GM12891 (cell line): ENCODE measurements at regions not wholly inside any gene's neighbourhood (a gene's known extent, or its start where the extent isn't known, plus 50 kb on each side); places are given as distances from the start of the nearest gene placed in this dataset.

ENCODE experiments used
- DNase-seq: peaks from one replicate; pipeline ENCODE4 v3.0.0; 2011; ENCODE audit warnings: low spot score; ENCODE audit not compliant: insufficient read length
- FAIRE-seq: peaks from 2 replicates; lab custom pipeline; 2011; peaks lifted over from hg19 to GRCh38; lab: Jason Lieb, UNC
- PAX5 ChIP-seq: IDR thresholded peaks from 2 replicates; pipeline ENCODE4 v1.6.1; 2011; ENCODE audit warnings: low read length, moderate library complexity, mild to moderate bottlenecking; ENCODE audit not compliant: insufficient read depth, severe bottlenecking
- POLR2A ChIP-seq: IDR thresholded peaks from 2 replicates; pipeline ENCODE4 v1.6.1; 2011; ENCODE audit warnings: low read depth, low read length, control low read depth
- POLR2AphosphoS5 ChIP-seq: IDR thresholded peaks from 2 replicates; pipeline ENCODE4 v1.6.1; 2011; ENCODE audit warnings: low read depth, low read length, control low read depth
- POU2F2 ChIP-seq: IDR thresholded peaks from 2 replicates; pipeline ENCODE4 v1.6.1; 2011; ENCODE audit warnings: low read depth, mild to moderate bottlenecking, control low read depth, low read length, moderate library complexity
- SPI1 ChIP-seq: IDR thresholded peaks from 2 replicates; pipeline ENCODE4 v1.6.1; 2011; ENCODE audit warnings: low read depth, low read length, control low read depth
- TAF1 ChIP-seq: IDR thresholded peaks from 2 replicates; pipeline ENCODE4 v1.6.1; 2011; ENCODE audit warnings: low read depth, low read length, control low read depth

- FAIRE-seq (no peak), DNase-seq (no peak)
- TF ChIP-seq POLR2AphosphoS5: no peak
- TF ChIP-seq SPI1: no peak
- TF ChIP-seq PAX5: no peak
- TF ChIP-seq TAF1: no peak
- TF ChIP-seq POLR2A: no peak
- no peak for TF ChIP-seq POU2F2
Measured at GRCh38 chr9:86997156-86997555, 49.9 kb upstream of the GAS1 start.

GRCh38 chr9:86997951-86998350, 50.6 kb upstream of the GAS1 start:
- no peak for FAIRE-seq
- TF ChIP-seq POU2F2: no peak
- no peak for TF ChIP-seq TAF1
- no peak for TF ChIP-seq SPI1
- TF ChIP-seq PAX5: no peak
- no peak for DNase-seq

GRCh38 chr9:87002517-87002916, 55.2 kb upstream of the GAS1 start:
- TF ChIP-seq POLR2AphosphoS5: no peak
- no peak for TF ChIP-seq PAX5
- TF ChIP-seq TAF1: no peak
- no peak for TF ChIP-seq SPI1
- FAIRE-seq (no peak), DNase-seq (no peak)

GRCh38 chr9:87004016-87004415, 56.7 kb upstream of the GAS1 start:
- no peak for FAIRE-seq
- DNase-seq: no peak
- TF ChIP-seq SPI1 (no peak), POLR2AphosphoS5 (no peak), POU2F2 (no peak), POLR2A (no peak), PAX5 (no peak), TAF1 (no peak)

GRCh38 chr9:87006956-87007355, 59.6 kb upstream of the GAS1 start:
- FAIRE-seq (no peak), DNase-seq (no peak)
- TF ChIP-seq PAX5: no peak
- no peak for TF ChIP-seq SPI1
- TF ChIP-seq POU2F2: no peak
- no peak for TF ChIP-seq POLR2AphosphoS5
- no peak for TF ChIP-seq POLR2A
- no peak for TF ChIP-seq TAF1

GRCh38 chr9:87007711-87008366, 60.5 kb upstream of the GAS1 start:
- DNase-seq (no peak), FAIRE-seq (no peak)
- TF ChIP-seq POLR2AphosphoS5 (no peak), PAX5 (no peak), TAF1 (no peak), POU2F2 (no peak), SPI1 (no peak), POLR2A (no peak)

GRCh38 chr9:87008667-87009066, 61.4 kb upstream of the GAS1 start:
- FAIRE-seq (no peak), DNase-seq (no peak)
- TF ChIP-seq TAF1 (no peak), PAX5 (no peak), POLR2AphosphoS5 (no peak), POU2F2 (no peak), POLR2A (no peak), SPI1 (no peak)

- no peak for TF ChIP-seq POLR2AphosphoS5
- TF ChIP-seq PAX5: no peak
- no peak for TF ChIP-seq POU2F2
- no peak for TF ChIP-seq TAF1
- TF ChIP-seq POLR2A: no peak
- no peak for TF ChIP-seq SPI1
- no peak for FAIRE-seq
- no peak for DNase-seq
Measured at GRCh38 chr9:87010626-87011025, 63.3 kb upstream of the GAS1 start.

GRCh38 chr9:87011551-87011950, 64.2 kb upstream of the GAS1 start:
- FAIRE-seq (no peak), DNase-seq (no peak)
- TF ChIP-seq POLR2AphosphoS5 (no peak), SPI1 (no peak), PAX5 (no peak), POLR2A (no peak), POU2F2 (no peak), TAF1 (no peak)

GRCh38 chr9:87013490-87013889, 66.2 kb upstream of the GAS1 start:
- TF ChIP-seq POU2F2: no peak
- no peak for DNase-seq
- no peak for FAIRE-seq

- TF ChIP-seq TAF1 (no peak), PAX5 (no peak), POLR2A (no peak), POLR2AphosphoS5 (no peak), POU2F2 (no peak), SPI1 (no peak)
- DNase-seq: no peak
- no peak for FAIRE-seq
Measured at GRCh38 chr9:87014436-87014835, 67.1 kb upstream of the GAS1 start.
